Upper lobe of right lung (tissue), 1 donor: ENCODE measurements at regions not wholly inside any gene's neighbourhood (a gene's known extent, or its start where the extent isn't known, plus 50 kb on each side); places are given as distances from the start of the nearest gene placed in this dataset.

ENCODE experiments used
- ATAC-seq: fragments of 200-7000 bp; cut with Tn5 transposase; one replicate; pipeline ENCODE4 v1.9.1; 2020; ENCODE audit warnings: mild to moderate bottlenecking, moderate library complexity
- DNase-seq: peaks from one replicate; pipeline ENCODE4 v3.0.0-alpha.2; 2020
- H3K27ac ChIP-seq: fragments of 200-600 bp; one replicate; pipeline ENCODE4 v1.8.0; 2022
- H3K27me3 ChIP-seq: fragments of 200-600 bp; one replicate; pipeline ENCODE4 v1.8.0; 2022; ENCODE audit warnings: mild to moderate bottlenecking
- H3K36me3 ChIP-seq: fragments of 200-600 bp; one replicate; pipeline ENCODE4 v1.8.0; 2022
- H3K4me1 ChIP-seq: fragments of 200-600 bp; one replicate; pipeline ENCODE4 v1.8.0; 2022
- H3K4me3 ChIP-seq: fragments of 200-600 bp; one replicate; pipeline ENCODE4 v1.8.0; 2022; ENCODE audit warnings: mild to moderate bottlenecking
- H3K9me3 ChIP-seq: fragments of 200-600 bp; one replicate; pipeline ENCODE4 v1.8.0; 2022
- intact Hi-C: fragments of 100-400 bp; cut with DNase I; formaldehyde crosslinking; loops from one replicate; pipeline ENCODE4 v1.11.0; 2022
- TF ChIP-seq, protein P1 (sequence below): fragments of 200-600 bp; IDR thresholded peaks from one replicate; pipeline ENCODE4 v1.8.0; 2022; ENCODE audit warnings: antibody characterized with exemption
- donor health status: DM: no; HTN: yes; CAD: no; lungs with severe emphysema.

DNA sequence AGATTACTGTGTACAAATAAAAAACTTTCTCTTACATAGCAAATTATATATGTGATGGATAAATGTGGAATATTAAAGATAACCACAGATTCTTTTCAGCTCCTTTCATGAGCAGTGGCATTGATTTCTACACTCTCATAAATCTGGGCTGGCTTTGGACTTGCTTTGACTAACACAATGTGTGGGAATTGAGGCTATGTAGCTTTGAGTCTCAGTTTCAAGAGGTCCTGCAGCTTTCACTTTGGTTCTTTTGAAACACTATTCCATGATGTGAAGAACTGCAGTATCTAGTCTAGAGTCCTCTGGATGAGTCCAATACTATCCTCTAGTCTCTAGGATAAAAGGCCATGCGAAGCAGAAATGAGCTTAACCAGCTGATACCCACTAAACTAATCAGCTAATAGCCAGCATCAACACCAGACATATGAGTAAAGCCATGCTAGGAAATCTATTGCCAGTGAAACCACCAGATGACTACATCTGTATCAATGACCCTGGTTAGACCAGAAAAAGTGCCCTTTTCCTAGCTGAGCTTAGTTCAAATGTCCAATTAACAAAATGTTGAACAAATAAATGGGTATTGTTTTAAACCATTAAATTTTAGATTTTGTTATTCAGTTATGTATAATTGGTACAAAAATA is 274.9 kb upstream of the ZPLD1 start:
- TF ChIP-seq, protein P1, sequence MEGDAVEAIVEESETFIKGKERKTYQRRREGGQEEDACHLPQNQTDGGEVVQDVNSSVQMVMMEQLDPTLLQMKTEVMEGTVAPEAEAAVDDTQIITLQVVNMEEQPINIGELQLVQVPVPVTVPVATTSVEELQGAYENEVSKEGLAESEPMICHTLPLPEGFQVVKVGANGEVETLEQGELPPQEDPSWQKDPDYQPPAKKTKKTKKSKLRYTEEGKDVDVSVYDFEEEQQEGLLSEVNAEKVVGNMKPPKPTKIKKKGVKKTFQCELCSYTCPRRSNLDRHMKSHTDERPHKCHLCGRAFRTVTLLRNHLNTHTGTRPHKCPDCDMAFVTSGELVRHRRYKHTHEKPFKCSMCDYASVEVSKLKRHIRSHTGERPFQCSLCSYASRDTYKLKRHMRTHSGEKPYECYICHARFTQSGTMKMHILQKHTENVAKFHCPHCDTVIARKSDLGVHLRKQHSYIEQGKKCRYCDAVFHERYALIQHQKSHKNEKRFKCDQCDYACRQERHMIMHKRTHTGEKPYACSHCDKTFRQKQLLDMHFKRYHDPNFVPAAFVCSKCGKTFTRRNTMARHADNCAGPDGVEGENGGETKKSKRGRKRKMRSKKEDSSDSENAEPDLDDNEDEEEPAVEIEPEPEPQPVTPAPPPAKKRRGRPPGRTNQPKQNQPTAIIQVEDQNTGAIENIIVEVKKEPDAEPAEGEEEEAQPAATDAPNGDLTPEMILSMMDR, result no peak
- H3K27me3 ChIP-seq, result no peaks in the 10 kb centered on the region
- DNase-seq (no peak), ATAC-seq (no peak)
- H3K9me3 ChIP-seq, result no peaks in the 10 kb centered on the region
- no peak overlapping the region for H3K4me3 ChIP-seq
- H3K27ac ChIP-seq, result no peak overlapping the region
- intact Hi-C loops, result no loop called here
- H3K36me3 ChIP-seq, result no peaks in the 10 kb centered on the region
- H3K4me1 ChIP-seq, result peaks cover 13% of the 10 kb centered on the region

DNA sequence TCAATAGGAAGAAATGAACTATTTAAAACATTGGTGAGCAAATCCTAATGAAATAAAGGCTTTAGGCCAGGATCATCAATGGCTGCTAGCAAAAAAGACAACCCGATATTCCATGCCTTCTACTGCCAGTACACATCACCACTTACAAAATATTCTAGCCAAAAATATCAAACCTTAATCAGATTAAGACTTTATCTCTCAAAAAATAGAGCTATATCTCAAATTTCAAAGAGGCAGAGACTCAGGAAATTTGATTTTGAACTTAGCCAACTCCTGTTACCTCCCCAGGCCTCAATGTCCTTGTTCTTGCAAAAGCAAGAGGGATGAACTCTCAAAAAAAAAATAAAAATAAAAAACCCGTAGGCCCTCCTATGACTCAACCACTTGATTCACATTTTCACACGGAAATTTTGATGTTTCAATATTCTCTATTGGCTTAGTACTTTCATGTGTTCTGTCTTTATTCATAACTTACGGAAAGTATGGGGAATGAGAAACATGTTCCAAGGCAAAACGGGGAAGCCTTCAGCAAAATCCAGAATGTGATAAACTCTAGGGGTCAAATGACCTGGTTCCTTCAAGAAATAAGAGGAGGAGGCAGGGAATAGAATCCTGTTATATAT is 273.3 kb upstream of the ZPLD1 start:
- no peak for ATAC-seq
- intact Hi-C loops, result no loop called here
- Histone ChIP-seq H3K9me3 (no peaks in the 10 kb centered on the region), H3K36me3 (no peaks in the 10 kb centered on the region), H3K27me3 (no peaks in the 10 kb centered on the region), H3K27ac (no peak overlapping the region), H3K4me3 (no peak overlapping the region), H3K4me1 (peaks cover 13% of the 10 kb centered on the region)
- TF ChIP-seq, protein P1, result no peak
- no peak for DNase-seq

DNA sequence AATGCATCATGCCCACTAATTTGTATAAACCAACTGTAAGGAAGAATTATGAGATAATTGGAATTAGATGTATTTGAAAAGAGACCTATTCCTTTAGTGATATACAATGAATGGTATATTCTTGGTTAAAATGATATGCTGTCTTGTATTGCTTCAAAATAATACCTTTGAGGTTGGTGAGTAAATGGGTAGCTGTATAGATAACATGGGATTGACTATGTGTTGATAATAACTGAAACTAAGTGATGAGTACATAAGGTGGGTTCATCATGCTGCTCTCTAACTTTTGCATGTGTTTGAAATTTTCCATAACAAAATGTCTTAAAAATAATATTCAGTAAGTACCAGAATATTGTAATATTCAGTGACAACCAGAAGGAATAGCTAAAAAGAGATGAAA is 272.6 kb upstream of the ZPLD1 start:
- Histone ChIP-seq H3K4me1 (peaks cover 13% of the 10 kb centered on the region), H3K4me3 (no peak overlapping the region), H3K27ac (no peak overlapping the region), H3K36me3 (no peaks in the 10 kb centered on the region), H3K27me3 (no peaks in the 10 kb centered on the region), H3K9me3 (no peaks in the 10 kb centered on the region)
- no peak for ATAC-seq
- intact Hi-C loops, result no loop called here
- TF ChIP-seq, protein P1, result no peak
- DNase-seq, result no peak

DNA sequence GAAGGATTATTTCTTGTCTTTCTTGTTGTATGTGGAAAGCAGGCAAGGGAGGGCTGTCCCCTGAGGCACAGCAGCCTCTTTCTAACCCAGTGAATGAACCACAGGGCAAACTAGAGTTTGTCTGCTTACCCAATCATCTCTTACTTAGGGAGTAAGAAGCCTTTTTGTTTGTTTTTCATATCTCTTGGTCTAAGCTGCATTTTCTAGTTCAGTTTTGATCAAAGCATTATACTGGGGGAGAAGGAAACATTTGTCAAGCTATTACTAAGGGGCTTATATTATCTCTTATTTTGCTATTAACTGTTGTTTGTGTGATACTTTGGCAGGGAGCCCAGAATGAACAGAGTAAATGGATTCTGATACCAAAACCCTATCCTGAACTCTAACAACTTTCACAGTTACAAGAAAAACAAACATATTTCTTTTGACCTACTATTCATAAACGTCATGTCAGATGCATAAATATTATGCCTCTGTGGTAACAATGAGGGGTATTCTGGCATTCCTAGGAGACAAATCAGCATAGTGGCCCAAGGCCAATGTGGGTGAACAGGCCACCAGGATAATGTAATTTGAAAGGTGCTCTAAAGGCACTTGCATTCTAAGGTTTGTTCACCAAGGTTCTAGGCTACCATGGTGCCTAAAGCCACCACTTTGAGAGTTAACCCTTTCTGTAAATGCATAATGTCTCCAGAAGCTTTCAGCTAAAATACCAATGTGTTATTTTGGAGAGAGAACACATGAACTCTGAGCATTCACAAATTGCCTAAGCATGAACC is 271.6 kb upstream of the ZPLD1 start:
- peak; percentile 67 for ATAC-seq
- Histone ChIP-seq H3K27me3 (no peaks in the 10 kb centered on the region), H3K36me3 (no peaks in the 10 kb centered on the region), H3K27ac (peak overlapping the region; percentile 31), H3K4me3 (no peak overlapping the region), H3K4me1 (peaks cover 13% of the 10 kb centered on the region), H3K9me3 (no peaks in the 10 kb centered on the region)
- intact Hi-C loops, result no loop called here
- no peak for DNase-seq
- TF ChIP-seq, protein P1, result no peak

DNA sequence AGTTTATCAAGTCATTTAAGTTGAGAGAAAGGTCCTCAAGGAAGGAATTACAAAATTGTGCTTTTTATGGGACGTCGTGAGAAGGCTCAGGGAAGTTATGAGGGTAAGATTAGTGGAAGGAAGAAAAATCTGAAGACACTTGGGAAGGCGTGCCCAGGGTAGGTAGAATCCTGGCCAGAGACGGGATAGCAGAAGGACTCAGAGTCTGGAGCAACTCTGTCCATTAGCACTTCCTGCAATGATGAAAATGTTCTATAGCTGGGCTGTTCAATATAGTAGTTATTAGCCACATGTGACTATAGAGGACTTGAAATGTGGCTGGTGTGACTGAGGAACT is 271.0 kb upstream of the ZPLD1 start:
- H3K27me3 ChIP-seq, result no peaks in the 10 kb centered on the region
- H3K27ac ChIP-seq, result no peak overlapping the region
- DNase-seq (no peak), ATAC-seq (peak; percentile 45)
- intact Hi-C loops, result no loop called here
- H3K9me3 ChIP-seq, result no peaks in the 10 kb centered on the region
- H3K4me1 ChIP-seq, result peaks cover 13% of the 10 kb centered on the region
- H3K36me3 ChIP-seq, result no peaks in the 10 kb centered on the region
- TF ChIP-seq, protein P1, result no peak
- H3K4me3 ChIP-seq, result no peak overlapping the region
